ENCODE measurements at regions not wholly inside any gene's neighbourhood (a gene's known extent, or its start where the extent isn't known, plus 50 kb on each side); places are given as distances from the start of the nearest gene placed in this dataset.

DNA sequence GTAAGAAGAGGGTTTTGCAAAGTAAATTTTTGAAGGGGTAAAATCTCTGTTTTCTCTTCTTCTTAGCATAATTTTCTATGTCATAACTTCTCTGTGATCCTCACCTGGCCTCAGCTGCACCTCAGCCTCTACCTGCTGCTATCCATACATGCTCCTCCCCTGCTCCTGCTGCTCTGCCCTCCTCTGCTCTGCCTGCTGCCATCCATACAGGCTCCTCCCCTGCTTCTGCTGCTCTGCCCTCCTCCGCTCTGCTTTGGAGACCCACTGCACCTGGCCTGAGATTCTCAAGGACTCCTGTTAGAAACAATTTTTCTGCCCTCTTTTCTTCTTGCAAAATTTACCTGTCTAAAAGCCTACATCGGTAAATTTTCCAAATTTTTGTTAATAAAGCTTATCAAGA, 388.6 kb upstream of the PITX2 start:
- no peaks in the 10 kb centered on the region for H3K36me3 ChIP-seq (replicated peaks; ENCODE audit: insufficient read depth, low read length)
- no peak overlapping the region for H2AFZ ChIP-seq (ENCODE audit: low read length)
- no peaks in the 10 kb centered on the region for H3K9me3 ChIP-seq (replicated peaks; ENCODE audit: insufficient read depth, low read length)
- H4K20me1 ChIP-seq (ENCODE audit: insufficient read depth, low read length): no peaks in the 10 kb centered on the region
- H3F3A ChIP-seq (ENCODE audit: insufficient read depth, low read length): no peaks in the 10 kb centered on the region
- H3K27ac ChIP-seq (ENCODE audit: low read length): no peak overlapping the region
- H3K9me2 ChIP-seq (replicated peaks; ENCODE audit: insufficient read depth, low read length): no peaks in the 10 kb centered on the region
- no peaks in the 10 kb centered on the region for H3K79me2 ChIP-seq (ENCODE audit: low read length)
- no peak for TF ChIP-seq EZH2 (optimal IDR thresholded peaks at IDR 0.05; ENCODE audit: low read depth, low read length)
- no peak for TF ChIP-seq EZH2phosphoT487 (IDR thresholded peaks at IDR 0.05; ENCODE audit: low read length)
- TF ChIP-seq CTCF (IDR thresholded peaks at IDR 0.05; ENCODE audit: low read length): no peak
- no peaks in the 10 kb centered on the region for H3K4me1 ChIP-seq (ENCODE audit: low read length)
- DNase-seq: no peak
- H3K4me3 ChIP-seq (ENCODE audit: low read length): no peak overlapping the region
- no peak overlapping the region for H3K9ac ChIP-seq (ENCODE audit: low read length)
- no peak overlapping the region for H3K4me2 ChIP-seq (ENCODE audit: low read depth, low read length)
- H3K27me3 ChIP-seq (replicated peaks; ENCODE audit: insufficient read depth, low read length): no peaks in the 10 kb centered on the region

- Histone ChIP-seq H3F3A (ENCODE audit: insufficient read depth, low read length) (no peaks in the 10 kb centered on the region), H3K36me3 (replicated peaks; ENCODE audit: insufficient read depth, low read length) (no peaks in the 10 kb centered on the region), H3K4me3 (ENCODE audit: low read length) (no peak overlapping the region), H3K9me3 (replicated peaks; ENCODE audit: insufficient read depth, low read length) (no peaks in the 10 kb centered on the region), H3K4me1 (ENCODE audit: low read length) (no peaks in the 10 kb centered on the region), H3K27me3 (replicated peaks; ENCODE audit: insufficient read depth, low read length) (no peaks in the 10 kb centered on the region), H3K79me2 (ENCODE audit: low read length) (no peaks in the 10 kb centered on the region), H3K9me2 (replicated peaks; ENCODE audit: insufficient read depth, low read length) (no peaks in the 10 kb centered on the region), H4K20me1 (ENCODE audit: insufficient read depth, low read length) (no peaks in the 10 kb centered on the region), H2AFZ (ENCODE audit: low read length) (no peak overlapping the region), H3K9ac (ENCODE audit: low read length) (no peak overlapping the region), H3K4me2 (ENCODE audit: low read depth, low read length) (no peak overlapping the region), H3K27ac (ENCODE audit: low read length) (no peak overlapping the region)
- TF ChIP-seq EZH2phosphoT487 (IDR thresholded peaks at IDR 0.05; ENCODE audit: low read length) (no peak), EZH2 (optimal IDR thresholded peaks at IDR 0.05; ENCODE audit: low read depth, low read length) (no peak), CTCF (IDR thresholded peaks at IDR 0.05; ENCODE audit: low read length) (no peak)
- no peak for DNase-seq
Observed at GRCh38 chr4:111013846-111014245, 391.0 kb upstream of the PITX2 start.

GRCh38 chr4:111014537-111014936, 391.7 kb upstream of the PITX2 start:
- TF ChIP-seq CTCF (IDR thresholded peaks at IDR 0.05; ENCODE audit: low read length) (no peak), EZH2 (optimal IDR thresholded peaks at IDR 0.05; ENCODE audit: low read depth, low read length) (no peak), EZH2phosphoT487 (IDR thresholded peaks at IDR 0.05; ENCODE audit: low read length) (no peak)
- Histone ChIP-seq H3K9ac (ENCODE audit: low read length) (no peak overlapping the region), H3K27ac (ENCODE audit: low read length) (no peak overlapping the region), H3K4me1 (ENCODE audit: low read length) (no peaks in the 10 kb centered on the region), H4K20me1 (ENCODE audit: insufficient read depth, low read length) (no peaks in the 10 kb centered on the region), H3K9me3 (replicated peaks; ENCODE audit: insufficient read depth, low read length) (no peaks in the 10 kb centered on the region), H3K36me3 (replicated peaks; ENCODE audit: insufficient read depth, low read length) (no peaks in the 10 kb centered on the region), H3K4me2 (ENCODE audit: low read depth, low read length) (no peak overlapping the region), H3F3A (ENCODE audit: insufficient read depth, low read length) (no peaks in the 10 kb centered on the region), H3K27me3 (replicated peaks; ENCODE audit: insufficient read depth, low read length) (no peaks in the 10 kb centered on the region), H2AFZ (ENCODE audit: low read length) (no peak overlapping the region), H3K9me2 (replicated peaks; ENCODE audit: insufficient read depth, low read length) (no peaks in the 10 kb centered on the region), H3K79me2 (ENCODE audit: low read length) (no peaks in the 10 kb centered on the region), H3K4me3 (ENCODE audit: low read length) (no peak overlapping the region)
- DNase-seq: no peak

All from MM.1S (cell line).